OCI-LY7 (cell line): ENCODE measurements at regions not wholly inside any gene's neighbourhood (a gene's known extent, or its start where the extent isn't known, plus 50 kb on each side); places are given as distances from the start of the nearest gene placed in this dataset.

Experiments
- BruUV-seq: library from RNA; stranded (reverse); fragments of 400-500 nt; replicated peaks from 2 replicates; lab custom pipeline; 2021; lab: Mats Ljungman, UMichigan
- CTCF ChIA-PET: fragments of 300-600 bp; sonication (Branson Sonifier 250); formaldehyde crosslinking; loops from one replicate; lab custom pipeline; 2022; ENCODE audit warnings: antibody characterized with exemption; ENCODE audit not compliant: unreplicated experiment; lab: Charles Lee
- POLR2A ChIA-PET: fragments of 300-600 bp; sonication (Branson Sonifier 250); formaldehyde crosslinking; loops from one replicate; lab custom pipeline; 2022; ENCODE audit warnings: antibody characterized with exemption; lab: Charles Lee
- DNase-seq: peaks from one replicate; pipeline ENCODE4 v3.0.0-alpha.2; 2015; ENCODE audit warnings: low spot score
- H2AFZ ChIP-seq: fragments of 200-600 bp; sonication (generic), shearing (Covaris generic); 2 replicates; pipeline ENCODE4 v1.6.1; 2014; ENCODE audit warnings: mild to moderate bottlenecking, antibody characterized with exemption, low read length, moderate library complexity
- H3K27ac ChIP-seq: fragments of 200-600 bp; sonication (generic); 2 replicates; pipeline ENCODE4 v1.5.1; 2014; ENCODE audit warnings: mixed run types, low read depth, mild to moderate bottlenecking, moderate library complexity, low read length, inconsistent platforms; ENCODE audit not compliant: poor library complexity, severe bottlenecking
- H3K36me3 ChIP-seq: fragments of 200-600 bp; sonication (generic); 2 replicates; pipeline ENCODE4 v1.6.1; 2014; ENCODE audit warnings: mild to moderate bottlenecking, antibody characterized with exemption, low read length, moderate library complexity, mixed read lengths; ENCODE audit not compliant: insufficient read depth
- H3K4me1 ChIP-seq: fragments of 200-600 bp; sonication (generic); 2 replicates; pipeline ENCODE4 v1.5.1; 2014; ENCODE audit warnings: mild to moderate bottlenecking, low read length; ENCODE audit not compliant: insufficient read depth, poor library complexity, severe bottlenecking
- H3K4me2 ChIP-seq: fragments of 200-600 bp; sonication (generic); 2 replicates; pipeline ENCODE4 v1.6.1; 2014; ENCODE audit warnings: mild to moderate bottlenecking, low read length
- H3K4me3 ChIP-seq: fragments of 200-600 bp; sonication (generic); 2 replicates; pipeline ENCODE4 v1.5.1; 2014; ENCODE audit warnings: mild to moderate bottlenecking, low read depth, low read length; ENCODE audit not compliant: poor library complexity, severe bottlenecking
- H3K79me2 ChIP-seq: fragments of 200-600 bp; sonication (generic); 2 replicates; pipeline ENCODE4 v1.6.1; 2016; ENCODE audit warnings: low read depth, mild to moderate bottlenecking, low read length, moderate library complexity, mixed read lengths; ENCODE audit not compliant: insufficient read depth
- H3K9me2 ChIP-seq: fragments of 200-600 bp; sonication (generic); 2 replicates; pipeline ENCODE4 v1.6.1; 2016; ENCODE audit warnings: mild to moderate bottlenecking, low read length, mixed read lengths; ENCODE audit not compliant: insufficient read depth
- H3K9me3 ChIP-seq: fragments of 200-600 bp; sonication (generic); 2 replicates; pipeline ENCODE4 v1.6.1; 2014; ENCODE audit warnings: mild to moderate bottlenecking, mixed run types, low read length, mixed read lengths
- H4K20me1 ChIP-seq: fragments of 200-600 bp; sonication (generic); 2 replicates; pipeline ENCODE4 v1.6.1; 2014; ENCODE audit warnings: mild to moderate bottlenecking, antibody characterized with exemption, low read length, moderate library complexity, mixed read lengths; ENCODE audit not compliant: insufficient read depth
- CTCF ChIP-seq: fragments of 200-600 bp; sonication (generic); conservative IDR thresholded peaks from 2 replicates; pipeline ENCODE4 v1.5.1; 2014; ENCODE audit warnings: mild to moderate bottlenecking, antibody characterized with exemption, low read length, moderate library complexity, mixed read lengths
- EZH2phosphoT487 ChIP-seq: fragments of 200-600 bp; sonication (generic); IDR thresholded peaks from 2 replicates; pipeline ENCODE4 v1.6.1; 2018; ENCODE audit warnings: low read depth, borderline replicate concordance, mild to moderate bottlenecking, mixed run types, antibody characterized with exemption, low read length, moderate library complexity, mixed read lengths
- intact Hi-C: fragments of 100-400 bp; cut with micrococcal nuclease; formaldehyde crosslinking; loops from one replicate; pipeline ENCODE4 v1.10.0; 2022; ENCODE audit not compliant: unreplicated experiment

GRCh38 chr6:79420054-79420453 lies 117.2 kb downstream of the LCA5 start:
- no peaks in the 10 kb centered on the region for H3K4me1 ChIP-seq
- H3K36me3 ChIP-seq = no peaks in the 10 kb centered on the region
- no peaks in the 10 kb centered on the region for H3K9me3 ChIP-seq
- H3K9me2 ChIP-seq = no peaks in the 10 kb centered on the region
- H2AFZ ChIP-seq = no peak overlapping the region
- POLR2A ChIA-PET = no interaction called here
- no peak overlapping the region for H3K4me3 ChIP-seq
- H3K4me2 ChIP-seq = no peak overlapping the region
- no peak for TF ChIP-seq EZH2phosphoT487
- TF ChIP-seq CTCF = no peak
- no peaks in the 10 kb centered on the region for H4K20me1 ChIP-seq
- H3K27ac ChIP-seq = no peak overlapping the region
- H3K79me2 ChIP-seq = no peaks in the 10 kb centered on the region
- intact Hi-C loops = no loop called here
- BruUV-seq = no TSS peak
- no peak for DNase-seq
- CTCF ChIA-PET = no interaction called here

DNA sequence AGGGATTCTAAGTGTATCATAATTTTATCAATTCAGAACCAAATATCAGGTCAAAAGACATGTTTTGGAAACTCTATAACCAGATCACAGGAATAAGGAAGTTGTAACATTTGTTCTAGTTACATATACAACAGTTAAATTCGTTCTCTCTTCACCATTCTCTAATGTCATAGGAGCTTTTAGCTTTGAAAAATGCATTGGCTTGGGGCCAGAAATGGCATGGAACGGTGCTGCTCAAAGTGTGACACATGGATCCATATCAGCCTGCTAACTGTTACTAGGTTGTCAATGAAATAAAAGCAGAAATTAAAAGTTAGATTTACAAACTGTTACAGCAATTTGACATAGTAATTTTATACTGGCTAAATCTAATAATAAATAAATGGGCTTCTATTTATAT lies 120.3 kb downstream of the LCA5 start:
- H2AFZ ChIP-seq = no peak overlapping the region
- no peaks in the 10 kb centered on the region for H4K20me1 ChIP-seq
- no peak overlapping the region for H3K4me3 ChIP-seq
- H3K4me1 ChIP-seq = no peaks in the 10 kb centered on the region
- no peaks in the 10 kb centered on the region for H3K36me3 ChIP-seq
- no peaks in the 10 kb centered on the region for H3K9me2 ChIP-seq
- ChIA-PET CTCF (no interaction called here), POLR2A (no interaction called here)
- no peak overlapping the region for H3K4me2 ChIP-seq
- no peak overlapping the region for H3K27ac ChIP-seq
- no peaks in the 10 kb centered on the region for H3K9me3 ChIP-seq
- no TSS peak for BruUV-seq
- intact Hi-C loops = no loop called here
- no peak for TF ChIP-seq CTCF
- TF ChIP-seq EZH2phosphoT487 = no peak
- no peaks in the 10 kb centered on the region for H3K79me2 ChIP-seq
- no peak for DNase-seq

GRCh38 chr6:79413562-79414002 lies 123.6 kb downstream of the LCA5 start:
- H3K4me2 ChIP-seq = no peak overlapping the region
- CTCF ChIA-PET = no interaction called here

More at GRCh38 chr6:79413562-79414002, 123.6 kb downstream of the LCA5 start:
- BruUV-seq = no TSS peak
- no peaks in the 10 kb centered on the region for H3K79me2 ChIP-seq
- H2AFZ ChIP-seq = no peak overlapping the region
- no peak for TF ChIP-seq EZH2phosphoT487
- TF ChIP-seq CTCF = no peak
- H3K27ac ChIP-seq = no peak overlapping the region
- DNase-seq = no peak
- intact Hi-C loops = no loop called here
- no peaks in the 10 kb centered on the region for H4K20me1 ChIP-seq
- H3K9me3 ChIP-seq = no peaks in the 10 kb centered on the region
- no peaks in the 10 kb centered on the region for H3K36me3 ChIP-seq
- H3K9me2 ChIP-seq = no peaks in the 10 kb centered on the region
- H3K4me1 ChIP-seq = no peaks in the 10 kb centered on the region
- POLR2A ChIA-PET = no interaction called here
- H3K4me3 ChIP-seq = no peak overlapping the region
